ENCODE measurements at regions not wholly inside any gene's neighbourhood (a gene's known extent, or its start where the extent isn't known, plus 50 kb on each side); places are given as distances from the start of the nearest gene placed in this dataset.
"Not testable (repeated sequence)": the region's sequence is repeated elsewhere in the genome, so short reads cannot be mapped to it uniquely, and the experiment has no call there.

GRCh38 chr1:245010018-245010614 is 144.7 kb upstream of the KIF26B start:
- no peak for DNase-seq (ENCODE audit: insufficient read length, low spot score)
- TF ChIP-seq CTCF (IDR thresholded peaks at IDR 0.05; ENCODE audit: insufficient read depth, missing control alignments) = no peak
- FAIRE-seq = no peak

DNA sequence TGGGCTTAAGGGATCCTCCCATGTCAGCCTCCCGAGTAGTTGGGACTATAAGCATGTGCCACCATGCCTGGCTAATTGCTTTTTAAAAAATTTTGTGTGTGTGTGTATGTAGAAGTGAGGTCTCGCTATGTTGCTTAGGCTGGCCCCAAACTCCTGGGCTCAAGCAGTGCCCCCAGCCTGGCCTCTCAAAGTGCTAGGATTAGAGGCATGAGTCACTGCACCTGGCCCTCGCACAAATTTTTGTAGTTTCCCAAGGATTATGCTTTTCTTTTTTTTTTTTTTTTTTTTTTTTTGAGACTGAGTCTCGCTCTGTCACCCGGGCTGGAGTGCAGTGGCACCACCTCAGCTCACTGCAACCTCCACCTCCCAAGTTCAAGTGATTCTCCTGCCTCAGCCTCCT is 144.4 kb upstream of the HNRNPU start:
- DNase-seq (ENCODE audit: insufficient read length, low spot score) (no peak), FAIRE-seq (no peak)
- no peak for TF ChIP-seq CTCF (IDR thresholded peaks at IDR 0.05; ENCODE audit: insufficient read depth, missing control alignments)

DNA sequence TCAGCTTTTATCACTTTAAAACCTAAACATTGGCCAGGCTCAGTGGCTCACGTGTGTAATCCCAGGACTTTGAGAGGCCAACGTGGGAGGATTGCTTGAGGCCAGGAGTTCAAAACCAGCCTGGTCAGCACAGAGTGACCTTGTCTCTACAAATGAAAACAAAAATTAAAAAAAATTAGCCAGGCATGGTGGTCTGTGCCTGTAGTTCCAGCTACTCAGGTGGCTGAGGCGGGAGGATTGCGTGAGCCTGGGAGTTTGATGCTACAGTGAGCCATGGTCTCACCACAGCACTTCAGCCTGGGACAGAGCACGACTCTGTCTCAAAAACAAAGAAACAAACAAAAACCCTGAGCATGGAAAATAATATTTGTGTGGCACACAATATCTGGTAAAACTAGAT is 143.5 kb upstream of the HNRNPU start:
- DNase-seq (ENCODE audit: insufficient read length, low spot score) = no peak
- TF ChIP-seq CTCF (IDR thresholded peaks at IDR 0.05; ENCODE audit: insufficient read depth, missing control alignments) = no peak
- no peak for FAIRE-seq

DNA sequence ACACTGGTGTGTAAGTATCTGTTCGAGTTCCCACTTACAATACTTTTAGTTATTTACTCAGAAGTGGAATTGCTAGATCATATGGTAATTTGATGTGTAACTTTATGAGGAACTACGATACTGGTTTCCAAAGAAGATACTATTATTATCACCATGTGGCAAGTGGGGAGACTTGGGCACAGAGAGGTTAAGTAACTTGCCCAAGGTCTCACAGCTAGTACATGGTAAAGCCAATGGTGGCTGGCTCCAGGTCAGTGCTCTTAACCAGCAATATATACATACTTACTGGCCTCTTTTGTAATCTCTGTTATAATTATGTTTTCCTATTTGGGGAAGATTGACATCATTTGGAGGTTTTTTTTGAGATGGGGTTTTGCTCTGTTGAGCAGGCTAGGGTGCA is 138.9 kb upstream of the HNRNPU start:
- peak; percentile 25 for FAIRE-seq
- no peak for TF ChIP-seq CTCF (IDR thresholded peaks at IDR 0.05; ENCODE audit: insufficient read depth, missing control alignments)
- DNase-seq (ENCODE audit: insufficient read length, low spot score) = no peak

GRCh38 chr1:245001252-245001651 is 136.9 kb upstream of the HNRNPU start:
- no peak for DNase-seq (ENCODE audit: insufficient read length, low spot score)
- TF ChIP-seq CTCF (IDR thresholded peaks at IDR 0.05; ENCODE audit: insufficient read depth, missing control alignments) = no peak
- FAIRE-seq = no peak

GRCh38 chr1:245000872-245001188 is 136.5 kb upstream of the HNRNPU start:
- FAIRE-seq (no peak), DNase-seq (ENCODE audit: insufficient read length, low spot score) (no peak)
- TF ChIP-seq CTCF (IDR thresholded peaks at IDR 0.05; ENCODE audit: insufficient read depth, missing control alignments) = no peak

- FAIRE-seq; DNase-seq (ENCODE audit: insufficient read length, low spot score): not testable (repeated sequence)
These were observed 135.3 kb upstream of the HNRNPU start for GRCh38 chr1:244999644-245000043.
